ENCODE measurements at regions not wholly inside any gene's neighbourhood (a gene's known extent, or its start where the extent isn't known, plus 50 kb on each side); places are given as distances from the start of the nearest gene placed in this dataset.

DNA sequence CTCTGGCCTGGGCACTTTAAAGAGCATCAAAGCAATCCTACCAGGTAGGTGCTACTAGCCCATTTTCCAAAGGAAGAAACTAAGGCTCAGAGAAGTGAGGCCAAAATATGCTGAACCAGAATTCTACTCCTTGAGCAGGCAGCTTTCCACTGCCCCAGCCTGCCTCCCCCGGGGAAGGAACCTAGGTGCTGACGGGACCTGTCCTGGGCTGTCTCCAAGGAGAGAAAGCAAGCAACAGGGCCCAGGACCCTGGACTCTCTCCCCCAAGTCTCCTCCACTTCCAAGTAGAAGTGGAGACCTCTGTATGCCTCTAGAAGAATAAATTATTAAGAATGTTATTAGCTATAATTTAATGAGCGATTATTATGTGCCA lies 159.5 kb downstream of the MRPL14 start:
- Mint-ChIP-seq H3K27ac (no peak overlapping the region), H3K4me1 (no peaks in the 10 kb centered on the region), H3K36me3 (no peaks in the 10 kb centered on the region), H3K27me3 (peaks cover 6 to 7% of the 10 kb centered on the region in 2 donors), H3K4me3 (no peak overlapping the region), H3K9me3 (no peaks in the 10 kb centered on the region)
- WGBS (ENCODE audit: insufficient coverage), result no CpG with 5 or more reads among the region's 3 CpGs
- peaks cover 0 to 23% of the 10 kb centered on the region in 2 experiments for H3K27me3 ChIP-seq (replicated peaks in 1 of 2; ENCODE audit: control insufficient read depth in 2 of 2, extremely low read depth in 1 of 2, insufficient read depth in 2 of 2, low read length in 1 of 2)
- POLR2A ChIA-PET, result no interaction called here
- ATAC-seq (replicated peaks in 1 of 4) (no peak), DNase-seq (no peak)
- no peaks in the 10 kb centered on the region for H3K4me1 ChIP-seq (ENCODE audit: control insufficient read depth in 1 of 2, extremely low read depth in 1 of 2, insufficient read depth in 2 of 2, low read length in 2 of 2)
- no peaks in the 10 kb centered on the region for H3K36me3 ChIP-seq (ENCODE audit: control insufficient read depth in 2 of 2, extremely low read depth in 1 of 2, insufficient read depth in 1 of 2, low read length in 1 of 2)
- CTCF ChIA-PET, result no interaction called here
- no peaks in the 10 kb centered on the region for H3K9me3 ChIP-seq
- no peak overlapping the region for H3K4me3 ChIP-seq (ENCODE audit: control insufficient read depth in 1 of 2, extremely low read depth in 1 of 2, low read length in 1 of 2)
- no peak overlapping the region for H3K27ac ChIP-seq (ENCODE audit: low read length)

DNA sequence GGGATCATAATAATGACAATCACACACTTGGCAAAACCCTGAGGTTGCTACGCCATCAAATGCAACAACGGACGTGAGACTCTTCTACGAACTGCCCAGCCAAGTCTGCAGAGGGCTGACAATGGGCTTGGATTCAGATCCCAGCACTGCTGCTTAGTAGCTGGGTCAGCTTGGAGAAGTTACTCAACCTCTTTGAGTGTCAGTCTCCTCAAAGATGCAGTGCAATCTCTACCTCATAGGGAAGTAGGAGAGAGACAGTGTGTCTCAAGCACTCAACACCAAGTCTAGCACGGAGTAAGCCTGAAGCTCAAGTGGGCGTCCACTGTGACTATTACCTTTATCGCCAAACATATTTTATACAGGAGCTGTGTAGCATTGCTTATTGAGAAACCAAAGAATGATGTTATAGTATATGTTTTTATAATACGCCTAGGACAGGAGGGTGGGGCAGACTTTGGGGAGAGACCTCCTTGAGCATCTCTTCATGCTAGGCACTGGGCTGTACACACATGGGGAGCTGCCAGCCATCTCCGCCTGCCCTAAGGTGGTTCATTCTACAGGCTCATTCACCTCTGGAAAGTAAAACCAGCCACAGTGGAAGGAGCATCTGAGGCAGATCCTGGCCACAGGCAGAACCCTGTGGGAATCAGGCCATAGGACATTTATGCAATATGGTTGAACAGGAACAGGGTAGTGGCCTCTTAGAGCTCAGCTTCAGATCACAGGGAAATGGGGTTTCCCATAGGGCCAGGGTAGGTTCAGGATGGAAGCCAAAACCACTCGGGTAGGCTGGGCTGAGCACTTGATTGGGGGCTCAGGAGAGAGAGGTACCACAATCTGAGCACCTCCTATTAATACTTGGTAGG lies 160.2 kb downstream of the MRPL14 start:
- H3K27ac ChIP-seq (ENCODE audit: low read length), result no peak overlapping the region
- CTCF ChIA-PET, result no interaction called here
- ATAC-seq (replicated peaks in 1 of 4), result no peak

DNA sequence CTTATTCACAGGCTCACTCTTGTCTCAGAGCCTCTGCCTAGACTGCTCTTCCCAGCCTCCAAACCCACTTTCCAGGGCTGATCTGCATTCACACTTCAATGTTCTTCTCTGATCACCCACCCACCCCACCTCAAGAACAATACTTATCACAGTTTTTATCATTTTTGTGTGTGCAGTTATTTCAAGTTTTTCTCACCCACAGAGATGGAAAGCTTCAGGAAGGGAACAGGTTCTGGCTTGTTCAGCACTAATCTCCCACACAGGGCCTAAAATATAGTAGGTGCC lies 160.9 kb downstream of the MRPL14 start:
- no peak overlapping the region for H3K27ac ChIP-seq (ENCODE audit: low read length)
- Mint-ChIP-seq H3K4me3 (no peak overlapping the region), H3K9me3 (no peaks in the 10 kb centered on the region), H3K4me1 (no peaks in the 10 kb centered on the region), H3K36me3 (no peaks in the 10 kb centered on the region), H3K27ac (no peak overlapping the region), H3K27me3 (peaks cover 6 to 7% of the 10 kb centered on the region in 2 donors)
- ATAC-seq (replicated peaks in 1 of 4) (no peak), DNase-seq (no peak)
- H3K27me3 ChIP-seq (replicated peaks in 1 of 2; ENCODE audit: control insufficient read depth in 2 of 2, extremely low read depth in 1 of 2, insufficient read depth in 2 of 2, low read length in 1 of 2), result peaks cover 0 to 23% of the 10 kb centered on the region in 2 experiments
- CTCF ChIA-PET, result no interaction called here
- H3K4me3 ChIP-seq (ENCODE audit: control insufficient read depth in 1 of 2, extremely low read depth in 1 of 2, low read length in 1 of 2), result no peak overlapping the region
- POLR2A ChIA-PET, result no interaction called here
- no peaks in the 10 kb centered on the region for H3K4me1 ChIP-seq (ENCODE audit: control insufficient read depth in 1 of 2, extremely low read depth in 1 of 2, insufficient read depth in 2 of 2, low read length in 2 of 2)
- no peaks in the 10 kb centered on the region for H3K36me3 ChIP-seq (ENCODE audit: control insufficient read depth in 2 of 2, extremely low read depth in 1 of 2, insufficient read depth in 1 of 2, low read length in 1 of 2)
- H3K9me3 ChIP-seq, result no peaks in the 10 kb centered on the region

More for the DNA sequence above, 160.2 kb downstream of the MRPL14 start:
- no peaks in the 10 kb centered on the region for H3K9me3 Mint-ChIP-seq
- H3K27me3 Mint-ChIP-seq, result peaks cover 6 to 7% of the 10 kb centered on the region in 2 donors
- no peaks in the 10 kb centered on the region for H3K4me1 Mint-ChIP-seq
- 82% methylated on average over 5 of the region's 10 CpGs for WGBS (ENCODE audit: insufficient coverage)
- H3K27ac Mint-ChIP-seq, result no peak overlapping the region
- POLR2A ChIA-PET, result no interaction called here
- Histone ChIP-seq H3K4me1 (ENCODE audit: control insufficient read depth in 1 of 2, extremely low read depth in 1 of 2, insufficient read depth in 2 of 2, low read length in 2 of 2) (no peaks in the 10 kb centered on the region), H3K4me3 (ENCODE audit: control insufficient read depth in 1 of 2, extremely low read depth in 1 of 2, low read length in 1 of 2) (no peak overlapping the region), H3K27me3 (replicated peaks in 1 of 2; ENCODE audit: control insufficient read depth in 2 of 2, extremely low read depth in 1 of 2, insufficient read depth in 2 of 2, low read length in 1 of 2) (peaks cover 0 to 23% of the 10 kb centered on the region in 2 experiments), H3K36me3 (ENCODE audit: control insufficient read depth in 2 of 2, extremely low read depth in 1 of 2, insufficient read depth in 1 of 2, low read length in 1 of 2) (no peaks in the 10 kb centered on the region), H3K9me3 (no peaks in the 10 kb centered on the region)
- no peak for DNase-seq
- no peak overlapping the region for H3K4me3 Mint-ChIP-seq
- no peaks in the 10 kb centered on the region for H3K36me3 Mint-ChIP-seq

DNA sequence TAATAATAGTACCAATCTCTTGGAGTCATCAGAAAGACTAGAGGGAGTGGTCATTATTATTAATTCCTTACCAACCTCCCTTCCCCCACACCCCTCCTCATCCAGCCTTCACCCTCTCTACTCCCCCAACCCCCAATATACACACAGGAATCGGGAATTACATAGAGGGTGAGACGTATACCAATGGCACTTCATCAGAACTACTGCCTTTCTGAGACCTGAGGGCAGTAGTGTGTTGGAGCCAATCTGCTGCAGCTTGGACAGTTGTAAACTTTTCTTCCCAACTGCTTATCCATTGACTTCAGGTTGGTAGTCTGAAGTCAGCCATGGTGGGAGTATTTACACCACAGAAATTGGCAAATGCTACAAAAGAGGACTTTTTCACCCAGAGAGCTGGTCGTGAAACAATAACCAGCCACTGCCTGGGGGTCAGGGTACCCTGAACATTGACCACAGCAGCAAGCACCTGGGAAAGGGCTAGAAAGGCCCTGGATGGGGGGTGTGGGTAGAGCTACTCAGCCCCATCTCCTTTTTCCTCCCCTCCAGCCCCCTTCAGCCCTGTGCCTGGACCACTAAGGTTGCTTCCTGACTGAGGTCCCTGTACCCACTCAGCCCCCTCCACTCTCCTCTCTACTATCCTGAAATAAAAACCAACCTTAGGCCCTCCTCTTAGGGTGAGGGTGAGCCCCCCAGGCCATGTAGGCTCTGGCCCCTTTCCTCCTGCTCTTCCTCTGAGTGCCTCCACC lies 161.5 kb downstream of the MRPL14 start:
- Histone ChIP-seq H3K36me3 (ENCODE audit: control insufficient read depth in 2 of 2, extremely low read depth in 1 of 2, insufficient read depth in 1 of 2, low read length in 1 of 2) (no peaks in the 10 kb centered on the region), H3K27me3 (replicated peaks in 1 of 2; ENCODE audit: control insufficient read depth in 2 of 2, extremely low read depth in 1 of 2, insufficient read depth in 2 of 2, low read length in 1 of 2) (peaks cover 0 to 23% of the 10 kb centered on the region in 2 experiments), H3K27ac (ENCODE audit: low read length) (no peak overlapping the region), H3K9me3 (no peaks in the 10 kb centered on the region), H3K4me3 (ENCODE audit: control insufficient read depth in 1 of 2, extremely low read depth in 1 of 2, low read length in 1 of 2) (no peak overlapping the region), H3K4me1 (ENCODE audit: control insufficient read depth in 1 of 2, extremely low read depth in 1 of 2, insufficient read depth in 2 of 2, low read length in 2 of 2) (no peaks in the 10 kb centered on the region)
- ATAC-seq (replicated peaks in 1 of 4) (no peak), DNase-seq (no peak)
- POLR2A ChIA-PET, result no interaction called here
- CTCF ChIA-PET, result no interaction called here
- Mint-ChIP-seq H3K27me3 (peaks cover 6 to 7% of the 10 kb centered on the region in 2 donors), H3K9me3 (no peaks in the 10 kb centered on the region), H3K27ac (no peak overlapping the region), H3K4me1 (no peaks in the 10 kb centered on the region), H3K36me3 (no peaks in the 10 kb centered on the region), H3K4me3 (no peak overlapping the region)
- WGBS (ENCODE audit: insufficient coverage), result no CpG with 5 or more reads among the region's 3 CpGs

DNA sequence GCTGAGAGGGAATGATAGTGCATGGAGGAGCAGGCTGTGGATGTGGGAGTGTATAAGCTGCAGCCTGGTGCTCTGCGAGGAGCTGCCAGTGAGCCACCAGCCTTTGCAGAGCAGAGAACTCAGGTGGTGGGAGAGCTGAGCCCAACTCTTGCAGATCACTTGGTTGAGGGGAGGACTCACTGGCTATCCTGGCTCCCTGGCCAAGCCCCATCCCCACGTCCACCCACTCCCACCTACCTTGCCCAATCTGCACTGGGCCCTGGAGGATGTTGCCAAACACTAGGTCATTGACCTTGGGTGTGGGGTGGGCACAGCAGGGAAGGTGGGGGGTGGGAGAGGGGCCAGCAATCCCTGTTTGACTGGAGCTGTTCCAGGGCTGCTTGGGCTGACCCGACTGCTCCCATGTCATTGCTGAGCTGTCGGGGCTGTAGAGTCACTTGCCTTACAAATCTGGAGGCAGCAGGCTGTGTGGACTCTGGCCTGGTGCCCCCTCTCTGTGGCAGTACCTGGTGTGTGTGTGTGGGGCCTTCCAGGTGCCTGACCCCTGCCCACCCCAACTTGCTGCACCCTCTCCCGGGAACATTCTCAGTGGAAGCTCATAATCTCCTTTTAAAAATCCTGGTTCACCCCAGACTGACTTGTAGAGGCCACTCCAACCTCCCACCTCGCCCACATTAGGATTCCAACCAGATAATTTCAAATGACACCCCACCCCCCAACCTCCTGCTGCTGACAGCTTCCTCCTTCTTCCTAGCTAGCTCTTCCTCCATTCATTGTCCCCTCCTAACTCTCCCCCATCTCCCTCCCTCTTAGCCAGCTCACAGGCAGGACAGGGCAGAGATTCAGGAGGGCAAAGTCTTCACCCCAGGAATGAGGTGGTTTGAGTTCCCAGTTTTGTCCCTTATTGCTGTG lies 162.3 kb downstream of the MRPL14 start:
- POLR2A ChIA-PET, result no interaction called here

DNA sequence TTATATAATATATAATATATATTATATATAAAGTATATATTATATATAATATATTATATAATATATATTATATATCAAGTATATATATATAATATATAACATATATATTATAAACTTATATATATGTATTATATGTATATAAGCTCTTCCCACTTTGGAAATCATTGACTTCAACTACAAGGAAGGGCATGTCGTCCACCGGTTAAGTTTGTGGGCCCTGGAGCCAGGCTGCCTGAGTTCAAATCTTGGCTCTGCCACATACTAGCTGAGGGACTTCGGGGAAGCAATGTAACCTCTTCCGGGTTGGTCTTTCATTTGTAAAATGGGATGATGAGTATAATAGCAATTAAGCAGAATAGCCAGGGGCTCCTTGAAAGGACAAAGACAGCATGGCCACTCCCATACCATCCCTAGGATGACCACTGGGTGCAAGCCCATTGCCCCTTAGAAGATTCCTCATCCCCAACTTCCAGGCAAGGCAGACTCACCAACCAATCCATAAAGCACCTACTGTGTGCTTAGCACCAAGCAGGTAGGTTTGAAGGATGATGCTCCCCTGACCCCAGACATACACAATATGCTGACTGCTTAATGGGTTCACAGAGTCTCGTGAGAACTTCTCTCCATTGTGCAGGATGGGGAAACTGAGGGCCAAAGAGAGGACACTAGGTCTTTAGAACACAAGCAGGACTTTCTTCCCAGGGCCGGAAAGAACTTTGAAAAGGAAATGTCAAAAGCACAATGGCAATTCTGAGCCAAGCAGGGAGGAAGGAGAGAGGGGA lies 163.2 kb downstream of the MRPL14 start:
- Histone ChIP-seq H3K27me3 (replicated peaks in 1 of 2; ENCODE audit: control insufficient read depth in 2 of 2, extremely low read depth in 1 of 2, insufficient read depth in 2 of 2, low read length in 1 of 2) (peaks cover 0 to 19% of the 10 kb centered on the region in 2 experiments), H3K36me3 (ENCODE audit: control insufficient read depth in 2 of 2, extremely low read depth in 1 of 2, insufficient read depth in 1 of 2, low read length in 1 of 2) (no peaks in the 10 kb centered on the region), H3K27ac (ENCODE audit: low read length) (no peak overlapping the region), H3K4me3 (ENCODE audit: control insufficient read depth in 1 of 2, extremely low read depth in 1 of 2, low read length in 1 of 2) (no peak overlapping the region), H3K9me3 (no peaks in the 10 kb centered on the region), H3K4me1 (ENCODE audit: control insufficient read depth in 1 of 2, extremely low read depth in 1 of 2, insufficient read depth in 2 of 2, low read length in 2 of 2) (no peaks in the 10 kb centered on the region)
- no peaks in the 10 kb centered on the region for H3K4me1 Mint-ChIP-seq
- H3K27me3 Mint-ChIP-seq, result peaks cover 8 to 13% of the 10 kb centered on the region in 2 donors
- no peaks in the 10 kb centered on the region for H3K9me3 Mint-ChIP-seq
- 0% methylated on average over 1 of the region's 6 CpGs for WGBS (ENCODE audit: insufficient coverage)
- H3K4me3 Mint-ChIP-seq, result no peak overlapping the region
- POLR2A ChIA-PET, result no interaction called here
- H3K27ac Mint-ChIP-seq, result no peak overlapping the region
- CTCF ChIA-PET, result no interaction called here
- no peaks in the 10 kb centered on the region for H3K36me3 Mint-ChIP-seq
- no peak for DNase-seq
- no peak for ATAC-seq (replicated peaks in 1 of 4)

More for the DNA sequence above, 162.3 kb downstream of the MRPL14 start:
- no peaks in the 10 kb centered on the region for H3K4me1 Mint-ChIP-seq
- ATAC-seq (replicated peaks in 1 of 4) (no peak), DNase-seq (peak in 1 of 35 experiments; percentile 9)
- CTCF ChIA-PET, result interaction anchor here in 1 of 2 donors (0.7 kb wide), 1 partner anchor 52 kb away, joined by 3 read pairs; no protein-coding TSS in a partner anchor
- Histone ChIP-seq H3K9me3 (no peaks in the 10 kb centered on the region), H3K27me3 (replicated peaks in 1 of 2; ENCODE audit: control insufficient read depth in 2 of 2, extremely low read depth in 1 of 2, insufficient read depth in 2 of 2, low read length in 1 of 2) (peaks cover 0 to 23% of the 10 kb centered on the region in 2 experiments), H3K27ac (ENCODE audit: low read length) (no peak overlapping the region), H3K4me3 (ENCODE audit: control insufficient read depth in 1 of 2, extremely low read depth in 1 of 2, low read length in 1 of 2) (no peak overlapping the region), H3K36me3 (ENCODE audit: control insufficient read depth in 2 of 2, extremely low read depth in 1 of 2, insufficient read depth in 1 of 2, low read length in 1 of 2) (no peaks in the 10 kb centered on the region), H3K4me1 (ENCODE audit: control insufficient read depth in 1 of 2, extremely low read depth in 1 of 2, insufficient read depth in 2 of 2, low read length in 2 of 2) (no peaks in the 10 kb centered on the region)
- H3K27ac Mint-ChIP-seq, result no peak overlapping the region
- 83% methylated on average over 2 of the region's 6 CpGs for WGBS (ENCODE audit: insufficient coverage)
- H3K4me3 Mint-ChIP-seq, result no peak overlapping the region
- no peaks in the 10 kb centered on the region for H3K9me3 Mint-ChIP-seq
- H3K27me3 Mint-ChIP-seq, result peaks cover 6 to 9% of the 10 kb centered on the region in 2 donors
- no peaks in the 10 kb centered on the region for H3K36me3 Mint-ChIP-seq
